ENCODE measurements at regions not wholly inside any gene's neighbourhood (a gene's known extent, or its start where the extent isn't known, plus 50 kb on each side); places are given as distances from the start of the nearest gene placed in this dataset.

DNA sequence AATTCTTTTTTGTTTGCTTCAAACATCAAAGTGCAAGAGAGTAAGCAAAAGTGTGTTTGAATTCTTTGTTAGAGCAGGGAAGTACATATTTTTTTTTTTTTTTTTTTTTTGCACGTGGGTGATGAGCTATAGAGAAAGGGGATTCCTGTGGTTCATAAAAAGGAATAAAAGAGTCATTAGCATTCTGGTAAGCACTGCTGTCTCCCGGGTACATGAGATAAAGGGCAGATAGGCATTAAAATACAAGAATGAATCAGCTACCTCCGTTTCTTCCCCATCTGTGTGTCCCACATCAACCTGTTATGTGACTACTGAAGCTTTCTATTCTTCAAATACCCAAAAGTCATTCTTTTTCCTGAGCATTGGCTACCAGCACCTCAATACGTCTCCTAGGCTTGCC, 102.4 kb upstream of the SEMA3D start:
- TF ChIP-seq, protein P1, sequence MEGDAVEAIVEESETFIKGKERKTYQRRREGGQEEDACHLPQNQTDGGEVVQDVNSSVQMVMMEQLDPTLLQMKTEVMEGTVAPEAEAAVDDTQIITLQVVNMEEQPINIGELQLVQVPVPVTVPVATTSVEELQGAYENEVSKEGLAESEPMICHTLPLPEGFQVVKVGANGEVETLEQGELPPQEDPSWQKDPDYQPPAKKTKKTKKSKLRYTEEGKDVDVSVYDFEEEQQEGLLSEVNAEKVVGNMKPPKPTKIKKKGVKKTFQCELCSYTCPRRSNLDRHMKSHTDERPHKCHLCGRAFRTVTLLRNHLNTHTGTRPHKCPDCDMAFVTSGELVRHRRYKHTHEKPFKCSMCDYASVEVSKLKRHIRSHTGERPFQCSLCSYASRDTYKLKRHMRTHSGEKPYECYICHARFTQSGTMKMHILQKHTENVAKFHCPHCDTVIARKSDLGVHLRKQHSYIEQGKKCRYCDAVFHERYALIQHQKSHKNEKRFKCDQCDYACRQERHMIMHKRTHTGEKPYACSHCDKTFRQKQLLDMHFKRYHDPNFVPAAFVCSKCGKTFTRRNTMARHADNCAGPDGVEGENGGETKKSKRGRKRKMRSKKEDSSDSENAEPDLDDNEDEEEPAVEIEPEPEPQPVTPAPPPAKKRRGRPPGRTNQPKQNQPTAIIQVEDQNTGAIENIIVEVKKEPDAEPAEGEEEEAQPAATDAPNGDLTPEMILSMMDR (conservative IDR thresholded peaks at IDR 0.05 in 1 of 2, IDR thresholded peaks at IDR 0.05 in 1 of 2; ENCODE audit: low read depth in 1 of 2, low read length in 2 of 2): no peak
- TF ChIP-seq EZH2 (IDR thresholded peaks at IDR 0.05; ENCODE audit: low read length, missing control alignments): no peak
